Amygdala (tissue), 56 donors: ENCODE measurements at regions not wholly inside any gene's neighbourhood (a gene's known extent, or its start where the extent isn't known, plus 50 kb on each side); places are given as distances from the start of the nearest gene placed in this dataset.

ENCODE experiments used
- DNase-seq, 56 donors: peaks; one replicate each; lab custom pipeline; 2025; lab: John Stamatoyannopoulos, UW

- no peak for DNase-seq
Observed at GRCh38 chr1:30611741-30612309, 111.6 kb downstream of the MATN1 start.

GRCh38 chr1:30610917-30611316 lies 112.5 kb downstream of the MATN1 start:
- DNase-seq, result no peak

GRCh38 chr1:30609999-30610345 lies 113.4 kb downstream of the MATN1 start:
- no peak for DNase-seq

GRCh38 chr1:30609336-30609998 lies 113.9 kb downstream of the MATN1 start:
- DNase-seq, result no peak

- DNase-seq, result no peak
Observed at GRCh38 chr1:30607723-30608122, 115.7 kb downstream of the MATN1 start.

GRCh38 chr1:30606166-30606565 lies 117.2 kb downstream of the MATN1 start:
- no peak for DNase-seq

GRCh38 chr1:30605441-30605920 lies 117.9 kb downstream of the MATN1 start:
- DNase-seq, result no peak

- no peak for DNase-seq
Observed at GRCh38 chr1:30604801-30605440, 118.5 kb downstream of the MATN1 start.

- DNase-seq, result no peak
Observed at GRCh38 chr1:30603081-30603858, 120.1 kb downstream of the MATN1 start.

GRCh38 chr1:30601316-30602085 lies 121.9 kb downstream of the MATN1 start:
- DNase-seq, result no peak

GRCh38 chr1:30600706-30601105 lies 122.7 kb downstream of the MATN1 start:
- DNase-seq, result no peak

- no peak for DNase-seq
Observed at GRCh38 chr1:30600258-30600657, 123.1 kb downstream of the MATN1 start.

GRCh38 chr1:30599721-30600120 lies 123.7 kb downstream of the MATN1 start:
- no peak for DNase-seq

GRCh38 chr1:30598571-30599114 lies 124.7 kb downstream of the MATN1 start:
- DNase-seq, result no peak

- no peak for DNase-seq
Observed at GRCh38 chr1:30597711-30598110, 125.7 kb downstream of the MATN1 start.

- DNase-seq, result no peak
Observed at GRCh38 chr1:30596891-30597290, 126.5 kb downstream of the MATN1 start.

GRCh38 chr1:30596470-30596869 lies 126.9 kb downstream of the MATN1 start:
- no peak for DNase-seq

- no peak for DNase-seq
Observed at GRCh38 chr1:30589083-30589482, 134.3 kb downstream of the MATN1 start.

- no peak for DNase-seq
Observed at GRCh38 chr1:30588311-30589073, 134.9 kb downstream of the MATN1 start.
